H1 (cell line): ENCODE measurements at regions not wholly inside any gene's neighbourhood (a gene's known extent, or its start where the extent isn't known, plus 50 kb on each side); places are given as distances from the start of the nearest gene placed in this dataset.
"Not testable (repeated sequence)": the region's sequence is repeated elsewhere in the genome, so short reads cannot be mapped to it uniquely, and the experiment has no call there.

Experiments used
- CTCF ChIA-PET: fragments of 300-600 bp; sonication (Branson Sonifier 250); formaldehyde crosslinking; loops from one replicate; lab custom pipeline; 2021; ENCODE audit not compliant: partially characterized antibody; lab: Charles Lee
- POLR2A ChIA-PET: fragments of 300-600 bp; sonication (Branson Sonifier 250); formaldehyde crosslinking; loops from one replicate; lab custom pipeline; 2021; ENCODE audit warnings: inconsistent platforms; ENCODE audit not compliant: partially characterized antibody; lab: Charles Lee
- DNase-seq, 2 experiments: peaks; one replicate each; pipeline versions ENCODE4 v3.0.0 to v3.0.0-alpha.2; 2010 to 2022; ENCODE audit warnings: low spot score in 2 of 2, low read depth in 1 of 2, mixed read lengths in 1 of 2
- FAIRE-seq: peaks from 2 replicates; lab custom pipeline; 2011; peaks lifted over from hg19 to GRCh38; lab: Jason Lieb, UNC
- H2AFZ ChIP-seq: 2 replicates; pipeline ENCODE4 v1.8.1; 2012; ENCODE audit warnings: low read length, inconsistent platforms
- H2AK5ac ChIP-seq: 2 replicates; pipeline ENCODE4 v1.6.1; 2013; ENCODE audit warnings: low read depth, low read length
- H2BK120ac ChIP-seq: replicated peaks from 2 replicates; pipeline ENCODE3; 2013; ENCODE audit warnings: low read depth, low read length, inconsistent platforms
- H2BK12ac ChIP-seq: 2 replicates; pipeline ENCODE4 v1.6.1; 2013; ENCODE audit warnings: low read depth, low read length
- H2BK15ac ChIP-seq: 2 replicates; pipeline ENCODE4 v1.6.1; 2013; ENCODE audit warnings: low read length
- H2BK20ac ChIP-seq: 2 replicates; pipeline ENCODE4 v1.6.1; 2013; ENCODE audit warnings: low read length
- H2BK5ac ChIP-seq: 2 replicates; pipeline ENCODE4 v1.6.1; 2013; ENCODE audit warnings: low read depth, low read length
- H3K14ac ChIP-seq: 2 replicates; pipeline ENCODE4 v1.6.1; 2013; ENCODE audit warnings: inconsistent platforms; ENCODE audit not compliant: insufficient read length
- H3K18ac ChIP-seq: 2 replicates; pipeline ENCODE4 v1.6.1; 2013; ENCODE audit warnings: low read length; ENCODE audit errors: extremely low read depth
- H3K23ac ChIP-seq: 2 replicates; pipeline ENCODE4 v1.6.1; 2013; ENCODE audit warnings: inconsistent platforms; ENCODE audit not compliant: insufficient read length
- H3K23me2 ChIP-seq: 2 replicates; pipeline ENCODE4 v1.6.1; 2013; ENCODE audit warnings: low read depth, low read length
- H3K27ac ChIP-seq: 2 replicates; pipeline ENCODE4 v1.6.1; 2011; ENCODE audit warnings: low read depth, low read length, inconsistent platforms
- H3K27me3 ChIP-seq, 4 experiments: replicated peaks in 1 of 4; 1 replicate in 1 of 4; 2 replicates in 3 of 4; pipeline versions ENCODE4 v1.6.1 to v1.8.1; 2011 to 2013; ENCODE audit warnings: low read length in 3 of 4, mild to moderate bottlenecking in 3 of 4, inconsistent platforms in 2 of 4, mixed read lengths in 2 of 4, moderate library complexity in 1 of 4; ENCODE audit not compliant: control insufficient read depth in 3 of 4, insufficient read depth in 3 of 4; ENCODE audit errors: extremely low read depth in 1 of 4
- H3K36me3 ChIP-seq, 4 experiments: 2 replicates each; pipeline versions ENCODE4 v1.6.1 to v1.8.1; 2011 to 2013; ENCODE audit warnings: mild to moderate bottlenecking in 4 of 4, low read length in 3 of 4, moderate library complexity in 2 of 4, control low read depth in 1 of 4, inconsistent platforms in 1 of 4; ENCODE audit not compliant: insufficient read depth in 4 of 4, control insufficient read depth in 2 of 4
- H3K4ac ChIP-seq: replicated peaks from 2 replicates; pipeline ENCODE3; 2013; ENCODE audit warnings: low read length, low read depth, mixed read lengths, inconsistent platforms; ENCODE audit not compliant: insufficient read length
- H3K4me1 ChIP-seq, 4 experiments: replicated peaks in 1 of 4; 1 replicate in 1 of 4; 2 replicates in 3 of 4; pipeline versions ENCODE4 v1.6.1 to v1.8.1; 2011 to 2013; ENCODE audit warnings: low read length in 3 of 4, inconsistent platforms in 2 of 4, mixed read lengths in 1 of 4; ENCODE audit not compliant: insufficient read depth in 4 of 4, control insufficient read depth in 3 of 4
- H3K4me2 ChIP-seq, 2 experiments: 2 replicates each; pipeline versions ENCODE4 v1.6.1 to v1.8.1; 2011 to 2013; ENCODE audit warnings: low read depth in 2 of 2, low read length in 2 of 2, control low read depth in 1 of 2, inconsistent platforms in 1 of 2, mild to moderate bottlenecking in 1 of 2; ENCODE audit not compliant: insufficient read depth in 1 of 2
- H3K4me3 ChIP-seq, 4 experiments: fragments of 200-600, 300-600 bp in 1 of 4; sonication (generic), shearing (Covaris generic), sonication (Bioruptor Twin) in 1 of 4; 2 replicates each; pipeline versions ENCODE4 v1.5.1 to v1.8.1; 2011 to 2016; ENCODE audit warnings: low read length in 4 of 4, low read depth in 3 of 4, control low read depth in 2 of 4, inconsistent platforms in 2 of 4, mild to moderate bottlenecking in 2 of 4, mixed read lengths in 1 of 4, moderate library complexity in 1 of 4; ENCODE audit not compliant: insufficient read depth in 2 of 4; ENCODE audit errors: extremely low read depth in 1 of 4
- H3K56ac ChIP-seq: replicated peaks from 2 replicates; pipeline ENCODE3; 2013; ENCODE audit warnings: low read depth, mild to moderate bottlenecking, mixed read lengths, low read length, inconsistent platforms; ENCODE audit not compliant: insufficient read length
- H3K79me1 ChIP-seq: 2 replicates; pipeline ENCODE4 v1.6.1; 2013; ENCODE audit warnings: low read depth, low read length, control low read depth
- H3K79me2 ChIP-seq, 2 experiments: 2 replicates each; pipeline versions ENCODE4 v1.6.1 to v1.8.1; 2012 to 2013; ENCODE audit warnings: low read length in 2 of 2, mild to moderate bottlenecking in 2 of 2, inconsistent platforms in 1 of 2; ENCODE audit not compliant: insufficient read depth in 2 of 2, control insufficient read depth in 1 of 2
- H3K9ac ChIP-seq, 4 experiments: replicated peaks in 1 of 4; 1 replicate in 1 of 4; 2 replicates in 3 of 4; pipeline versions ENCODE4 v1.6.1 to v1.8.1; 2011 to 2013; ENCODE audit warnings: low read depth in 3 of 4, low read length in 3 of 4, control low read depth in 2 of 4, mild to moderate bottlenecking in 2 of 4, moderate library complexity in 2 of 4, inconsistent platforms in 1 of 4; ENCODE audit errors: extremely low read depth in 1 of 4
- H3K9me3 ChIP-seq, 2 experiments: 2 replicates each; pipeline versions ENCODE4 v1.6.1 to v1.8.1; 2012 to 2013; ENCODE audit warnings: mild to moderate bottlenecking in 2 of 2, moderate library complexity in 2 of 2, control low read depth in 1 of 2, inconsistent platforms in 1 of 2, low read depth in 1 of 2, low read length in 1 of 2, mixed read lengths in 1 of 2; ENCODE audit not compliant: insufficient read depth in 2 of 2
- H4K20me1 ChIP-seq, 2 experiments: replicated peaks in 1 of 2; 2 replicates each; pipeline versions ENCODE3 to v1.8.1; 2011 to 2013; ENCODE audit warnings: inconsistent platforms in 2 of 2, low read length in 2 of 2, mild to moderate bottlenecking in 1 of 2; ENCODE audit not compliant: insufficient read depth in 2 of 2, control insufficient read depth in 1 of 2
- H4K5ac ChIP-seq: 2 replicates; pipeline ENCODE4 v1.6.1; 2013; ENCODE audit warnings: low read length, low read depth, mixed read lengths, inconsistent platforms; ENCODE audit not compliant: insufficient read length
- H4K8ac ChIP-seq: 2 replicates; pipeline ENCODE4 v1.8.0; 2013; ENCODE audit warnings: mild to moderate bottlenecking, moderate library complexity, low read length, inconsistent platforms; ENCODE audit not compliant: insufficient read depth; ENCODE audit errors: extremely low read depth
- H4K91ac ChIP-seq: replicated peaks from 2 replicates; pipeline ENCODE3; 2013; ENCODE audit warnings: low read length, mixed read lengths, inconsistent platforms; ENCODE audit not compliant: insufficient read length
- WGBS, 2 experiments: shearing (Covaris generic) in 1 of 2; methylation state at CpG; one replicate each; pipeline versions ENCODE4 v1.1.6 to v1.1.7; 2013 to 2015; ENCODE audit warnings: low lambda C conversion rate in 2 of 2, mixed read lengths in 2 of 2, inconsistent platforms in 1 of 2, low coverage in 1 of 2, missing lambda C conversion rate in 1 of 2; ENCODE audit not compliant: insufficient replicate concordance in 2 of 2, insufficient coverage in 1 of 2, insufficient read length in 1 of 2; ENCODE audit errors: extremely low coverage in 1 of 2, missing lambda C conversion rate in 1 of 2; 5-methylcytosine and 5-hydroxymethylcytosine counted together

- H3K56ac ChIP-seq, H2BK15ac ChIP-seq, POLR2A ChIA-PET, H2BK120ac ChIP-seq, H3K14ac ChIP-seq, H2AK5ac ChIP-seq, FAIRE-seq, H3K79me2 ChIP-seq, H3K18ac ChIP-seq, H4K91ac ChIP-seq, CTCF ChIA-PET, H2BK20ac ChIP-seq, H3K9ac ChIP-seq, H3K23ac ChIP-seq, H4K5ac ChIP-seq, H3K4me1 ChIP-seq, H4K20me1 ChIP-seq, H4K8ac ChIP-seq, H2BK5ac ChIP-seq, H3K23me2 ChIP-seq, H3K4ac ChIP-seq, H2AFZ ChIP-seq, H3K79me1 ChIP-seq, H3K27me3 ChIP-seq, H3K27ac ChIP-seq, H3K4me3 ChIP-seq, H3K36me3 ChIP-seq, H2BK12ac ChIP-seq, H3K4me2 ChIP-seq: not testable (repeated sequence)
- WGBS, 2 experiments = 100% methylated on average over 7 of the region's 34 CpGs; no CpG with 5 or more reads in 1 of the 2 experiments
- DNase-seq = peak in 1 of 2 experiments; percentile 17
- peaks cover 0 to 51% of the 10 kb centered on the region in 2 experiments; a peak in 2 of 4 replicates for H3K9me3 ChIP-seq
These were observed 95.2 kb upstream of the ANKRD30BL start for GRCh38 chr2:132256903-132257300.
